NOMO-1 treated with dmso at 0.1 percent for 144 hours (cell line): ENCODE measurements at regions not wholly inside any gene's neighbourhood (a gene's known extent, or its start where the extent isn't known, plus 50 kb on each side); places are given as distances from the start of the nearest gene placed in this dataset.

Experiments used
- DNase-seq: peaks from one replicate; lab custom pipeline; 2025; ENCODE audit not compliant: unreplicated experiment; lab: John Stamatoyannopoulos, UW

DNA sequence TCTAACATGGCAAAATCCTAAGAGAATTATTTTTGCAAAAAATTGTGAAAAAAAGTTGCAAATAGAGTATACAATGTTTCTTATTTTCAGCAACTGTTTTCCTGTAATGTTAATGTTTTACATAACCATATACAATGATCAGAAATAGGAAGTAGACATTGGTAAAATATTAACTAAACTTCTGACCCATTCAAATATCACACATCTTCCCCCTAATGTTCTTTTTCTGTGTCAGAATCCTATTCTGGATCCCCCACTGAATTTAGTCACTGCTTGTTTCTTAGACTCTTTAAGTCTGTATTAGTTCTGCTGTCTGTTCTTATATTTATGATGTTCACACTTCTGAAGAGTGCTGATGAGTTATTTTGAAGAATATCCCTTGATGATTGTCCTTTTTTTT, 62.0 kb downstream of the HFE start:
- DNase-seq = no peak

DNA sequence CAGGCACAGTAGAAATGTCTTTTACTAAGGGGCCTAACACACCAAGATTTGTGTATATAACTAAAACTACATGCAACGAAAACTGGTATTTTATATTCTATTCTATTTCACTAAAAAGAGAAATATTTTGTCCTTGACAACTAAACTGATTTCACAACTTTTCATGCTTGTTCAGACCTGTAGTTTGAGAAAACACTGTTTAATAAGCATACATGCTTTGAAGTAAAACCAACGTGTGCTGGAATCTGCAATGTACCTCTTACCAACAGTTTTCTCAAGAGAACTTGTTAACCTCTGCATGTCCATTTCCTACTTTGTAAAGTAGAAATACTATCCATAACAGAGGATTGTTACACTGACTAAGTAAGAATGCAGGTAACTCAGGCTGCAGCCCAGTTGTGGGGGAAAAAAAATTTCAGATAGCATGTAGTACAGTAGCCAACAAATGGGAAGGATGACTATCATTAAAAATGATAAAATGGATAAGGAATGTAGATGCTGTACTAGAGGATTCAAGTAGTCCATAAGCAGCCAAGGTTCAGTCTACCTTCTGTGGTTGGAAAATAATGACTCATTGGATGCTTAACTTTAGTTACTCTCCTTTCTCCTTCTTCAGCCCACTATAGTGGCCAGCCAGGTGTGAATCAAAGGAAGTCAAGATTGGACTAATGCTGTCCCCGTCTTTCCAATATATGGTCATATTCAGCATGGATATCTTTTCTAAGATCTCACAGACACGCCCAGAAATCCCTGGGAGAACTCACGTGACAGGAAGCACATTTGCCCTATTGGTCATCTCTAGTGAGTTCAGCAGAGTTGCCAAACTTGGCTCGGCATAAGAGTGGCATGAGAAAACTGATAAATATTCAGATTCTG, 65.2 kb downstream of the HFE start:
- no peak for DNase-seq

DNA sequence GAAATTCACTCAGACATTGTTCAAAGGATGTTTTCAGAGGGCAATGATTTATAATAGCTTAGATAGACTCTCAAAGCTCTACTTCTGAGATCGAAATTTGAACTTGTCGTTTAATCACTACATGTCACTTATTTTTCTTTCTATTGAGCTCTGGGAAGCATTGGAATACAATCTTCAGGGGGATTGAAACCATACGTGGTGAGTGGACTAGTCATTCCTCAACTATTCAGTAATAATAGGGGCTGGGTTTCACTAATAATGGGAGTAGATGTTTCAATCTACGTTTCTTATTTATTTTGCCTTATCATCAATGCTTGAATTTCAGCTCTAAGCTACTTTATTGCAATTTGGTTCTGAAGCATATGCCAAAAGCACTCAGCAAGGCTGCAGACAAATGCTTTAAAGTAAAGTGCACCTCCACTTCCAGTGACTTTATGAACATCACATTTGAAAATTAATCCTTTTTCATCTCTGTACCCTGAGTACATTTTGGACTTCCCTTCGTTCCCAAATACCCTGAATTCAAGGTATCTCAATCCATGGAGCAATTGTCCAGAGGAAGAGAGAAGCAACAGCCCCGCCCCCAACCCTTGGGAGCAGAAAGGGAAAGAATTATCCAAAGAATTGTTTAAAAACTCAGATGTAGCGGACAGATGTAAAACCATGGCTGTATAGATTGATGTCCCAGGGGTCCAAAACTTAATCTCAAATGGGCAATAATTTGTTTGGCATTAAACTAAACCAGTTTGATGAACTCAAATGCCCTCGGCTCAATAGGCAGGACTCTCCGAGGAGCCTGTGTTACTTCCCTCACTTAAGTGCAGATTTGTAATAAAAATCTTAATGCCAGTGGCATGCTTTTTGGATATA, 68.1 kb downstream of the HFE start:
- peak; percentile 8 for DNase-seq

DNA sequence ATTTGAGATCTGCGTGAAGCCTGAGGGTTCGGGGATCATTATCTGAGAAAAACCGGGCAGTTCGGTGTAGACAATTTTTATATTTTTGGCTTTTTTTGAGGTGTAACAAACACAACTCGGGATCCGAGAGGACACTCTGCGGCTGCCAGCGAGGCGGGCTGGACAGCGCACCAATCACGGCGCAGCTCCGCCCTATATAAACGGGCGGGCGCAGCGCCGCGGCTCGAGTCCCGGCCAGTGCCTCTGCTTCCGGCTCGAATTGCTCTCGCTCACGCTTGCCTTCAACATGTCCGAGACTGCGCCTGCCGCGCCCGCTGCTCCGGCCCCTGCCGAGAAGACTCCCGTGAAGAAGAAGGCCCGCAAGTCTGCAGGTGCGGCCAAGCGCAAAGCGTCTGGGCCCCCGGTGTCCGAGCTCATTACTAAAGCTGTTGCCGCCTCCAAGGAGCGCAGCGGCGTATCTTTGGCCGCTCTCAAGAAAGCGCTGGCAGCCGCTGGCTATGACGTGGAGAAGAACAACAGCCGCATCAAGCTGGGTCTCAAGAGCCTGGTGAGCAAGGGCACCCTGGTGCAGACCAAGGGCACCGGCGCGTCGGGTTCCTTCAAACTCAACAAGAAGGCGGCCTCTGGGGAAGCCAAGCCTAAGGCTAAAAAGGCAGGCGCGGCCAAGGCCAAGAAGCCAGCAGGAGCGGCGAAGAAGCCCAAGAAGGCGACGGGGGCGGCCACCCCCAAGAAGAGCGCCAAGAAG, 69.0 kb downstream of the HFE start:
- peak; percentile 73 for DNase-seq

DNA sequence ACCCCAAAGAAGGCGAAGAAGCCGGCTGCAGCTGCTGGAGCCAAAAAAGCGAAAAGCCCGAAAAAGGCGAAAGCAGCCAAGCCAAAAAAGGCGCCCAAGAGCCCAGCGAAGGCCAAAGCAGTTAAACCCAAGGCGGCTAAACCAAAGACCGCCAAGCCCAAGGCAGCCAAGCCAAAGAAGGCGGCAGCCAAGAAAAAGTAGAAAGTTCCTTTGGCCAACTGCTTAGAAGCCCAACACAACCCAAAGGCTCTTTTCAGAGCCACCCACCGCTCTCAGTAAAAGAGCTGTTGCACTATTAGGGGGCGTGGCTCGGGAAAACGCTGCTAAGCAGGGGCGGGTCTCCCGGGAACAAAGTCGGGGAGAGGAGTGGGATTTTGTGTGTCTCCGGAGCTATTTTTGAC, 69.6 kb downstream of the HFE start:
- no peak for DNase-seq

DNA sequence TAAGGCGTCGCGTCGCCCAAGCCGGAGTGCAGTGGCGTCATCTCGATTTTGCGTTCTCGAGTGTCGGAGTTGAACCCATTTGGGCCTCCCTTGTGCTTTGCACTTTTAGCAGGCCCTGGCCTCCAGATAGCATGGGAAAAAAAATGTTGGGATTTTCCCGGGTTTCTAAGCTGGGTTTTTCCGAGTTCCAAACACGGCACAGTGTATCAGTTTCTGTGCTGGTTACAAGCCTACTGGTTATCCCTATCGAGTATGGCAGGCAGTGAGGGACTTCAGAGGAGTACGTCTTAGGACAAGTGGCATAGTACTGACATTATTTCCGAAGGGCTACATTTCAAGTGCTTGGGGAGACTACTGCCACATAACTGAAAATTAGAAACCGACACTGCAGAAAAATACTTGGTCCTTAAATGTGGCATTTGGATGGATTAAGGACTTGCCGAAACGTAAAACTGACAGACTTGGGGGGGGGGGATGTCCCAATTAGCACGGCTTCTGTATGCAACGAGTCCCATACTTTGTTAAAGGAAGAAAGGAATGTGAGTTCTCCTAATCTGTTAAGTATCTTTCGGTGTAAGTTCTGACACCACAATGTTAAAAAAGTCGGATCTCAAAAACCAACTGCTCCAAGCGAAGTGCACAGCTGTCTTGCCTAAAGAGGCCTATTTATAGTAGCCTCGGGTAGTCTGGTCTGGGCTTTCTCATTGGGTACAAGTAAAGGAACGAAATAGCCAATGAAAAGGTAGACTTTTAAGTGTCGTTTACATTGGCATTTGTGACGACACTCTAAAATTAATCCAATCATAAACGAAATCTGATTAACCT, 70.2 kb downstream of the HFE start:
- DNase-seq = peak; percentile 97

DNA sequence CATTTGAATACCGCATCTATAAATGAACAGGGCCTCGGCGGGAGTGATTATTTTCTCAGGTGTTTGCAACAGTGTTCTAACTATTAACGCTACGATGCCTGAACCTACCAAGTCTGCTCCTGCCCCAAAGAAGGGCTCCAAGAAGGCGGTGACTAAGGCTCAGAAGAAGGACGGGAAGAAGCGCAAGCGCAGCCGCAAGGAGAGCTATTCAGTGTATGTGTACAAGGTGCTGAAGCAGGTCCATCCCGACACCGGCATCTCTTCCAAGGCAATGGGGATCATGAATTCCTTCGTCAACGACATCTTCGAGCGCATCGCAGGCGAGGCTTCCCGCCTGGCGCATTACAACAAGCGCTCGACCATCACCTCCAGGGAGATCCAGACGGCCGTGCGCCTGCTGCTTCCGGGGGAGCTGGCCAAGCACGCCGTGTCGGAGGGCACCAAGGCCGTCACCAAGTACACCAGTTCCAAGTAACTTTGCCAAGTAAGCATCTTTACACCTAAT, 70.9 kb downstream of the HFE start:
- peak; percentile 97 for DNase-seq

DNA sequence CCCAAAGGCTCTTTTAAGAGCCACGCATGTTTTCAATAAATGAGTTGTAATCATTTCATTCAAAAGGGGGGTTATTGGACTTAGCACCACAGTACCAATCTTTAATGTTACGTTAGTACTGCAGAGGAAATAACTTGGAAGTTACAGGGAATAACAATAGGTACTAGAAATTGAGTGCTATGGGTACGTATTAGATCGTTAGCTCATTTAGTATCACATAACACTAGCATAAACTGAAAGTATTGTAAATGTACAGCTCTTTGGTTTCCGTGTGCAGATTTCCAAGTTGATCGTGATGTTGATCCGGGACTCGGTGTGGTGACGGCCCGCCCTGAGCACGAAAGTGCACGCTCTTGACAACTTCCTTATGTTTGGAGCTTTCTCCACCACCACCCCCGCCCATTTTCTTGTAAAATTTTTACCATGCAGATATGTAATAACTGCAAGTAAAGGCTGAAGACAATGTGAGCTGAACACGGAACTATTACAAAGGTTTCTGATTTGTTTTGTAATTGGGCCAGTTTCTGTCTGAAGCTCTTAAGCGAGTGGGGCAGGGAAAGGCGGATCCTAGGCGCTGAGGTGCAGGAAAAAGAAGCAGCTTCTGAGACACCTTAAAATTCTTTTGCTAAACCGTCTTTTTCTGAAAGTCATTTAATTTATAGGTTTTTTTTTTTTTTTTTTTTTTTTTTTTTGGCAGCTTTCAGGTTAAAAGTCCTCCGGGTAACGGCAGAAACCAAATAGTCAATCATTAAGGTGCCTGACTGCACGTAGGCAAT, 71.5 kb downstream of the HFE start:
- DNase-seq = peak; percentile 57

DNA sequence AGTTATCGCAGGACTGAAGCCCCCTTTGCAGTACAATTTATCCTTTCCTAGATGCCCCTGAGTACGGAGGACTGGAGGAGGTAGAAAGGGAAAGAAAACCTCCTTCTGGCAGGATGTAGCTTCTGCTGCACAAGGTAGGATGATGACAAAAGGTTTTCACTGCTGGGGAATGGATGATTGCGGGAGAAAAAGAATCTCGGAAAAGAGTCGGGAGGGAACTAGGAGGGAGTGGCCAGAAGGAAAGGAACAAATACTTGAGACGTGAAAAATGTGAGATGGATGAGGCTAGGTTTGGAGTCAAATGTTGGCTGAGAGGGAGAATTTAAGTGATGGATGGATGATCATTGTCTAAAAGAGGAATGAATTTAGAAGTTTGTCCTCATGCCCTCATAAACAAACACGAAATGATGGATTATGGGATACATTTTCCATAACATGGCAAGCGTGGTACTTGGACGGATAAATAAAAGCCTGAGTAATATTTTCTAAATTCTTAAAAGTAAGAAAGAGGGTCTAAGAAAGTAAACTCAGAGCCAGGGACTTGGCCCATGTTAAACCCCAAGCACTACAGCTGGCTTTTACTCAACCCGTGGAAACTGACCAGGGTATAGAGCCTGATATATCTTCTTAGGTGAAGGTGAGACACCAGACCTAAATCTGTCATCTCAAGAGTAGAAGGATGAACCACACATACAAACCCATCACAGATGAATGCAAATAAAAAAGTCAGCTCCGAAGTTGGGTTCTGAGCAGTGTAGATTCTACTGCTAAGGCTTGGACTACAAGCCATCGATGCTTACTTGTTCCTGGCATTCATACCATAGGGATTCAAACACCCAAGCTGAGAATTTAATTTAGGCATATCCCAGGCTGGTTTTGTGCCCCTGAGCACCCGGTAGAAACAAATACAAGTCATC, 72.4 kb downstream of the HFE start:
- no peak for DNase-seq

DNA sequence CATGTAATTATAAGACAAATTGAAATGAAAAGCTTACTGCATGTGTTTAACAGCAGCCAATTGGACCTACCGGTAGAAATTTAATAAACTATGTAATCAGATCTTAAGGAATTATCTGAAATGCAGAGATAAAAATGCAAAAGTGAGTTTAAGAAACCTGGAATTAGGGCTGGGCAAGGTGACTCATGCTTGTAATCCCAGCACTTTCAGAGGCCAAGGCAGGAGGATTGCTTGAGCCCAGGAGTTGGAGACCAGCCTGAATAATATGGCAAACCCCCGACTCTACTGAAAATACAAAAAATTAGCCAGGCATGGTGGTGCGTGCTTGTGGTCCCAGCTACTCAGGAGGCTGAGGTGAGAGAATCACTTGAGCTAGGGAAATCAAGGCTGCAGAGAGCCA, 74.1 kb downstream of the HFE start:
- no peak for DNase-seq

DNA sequence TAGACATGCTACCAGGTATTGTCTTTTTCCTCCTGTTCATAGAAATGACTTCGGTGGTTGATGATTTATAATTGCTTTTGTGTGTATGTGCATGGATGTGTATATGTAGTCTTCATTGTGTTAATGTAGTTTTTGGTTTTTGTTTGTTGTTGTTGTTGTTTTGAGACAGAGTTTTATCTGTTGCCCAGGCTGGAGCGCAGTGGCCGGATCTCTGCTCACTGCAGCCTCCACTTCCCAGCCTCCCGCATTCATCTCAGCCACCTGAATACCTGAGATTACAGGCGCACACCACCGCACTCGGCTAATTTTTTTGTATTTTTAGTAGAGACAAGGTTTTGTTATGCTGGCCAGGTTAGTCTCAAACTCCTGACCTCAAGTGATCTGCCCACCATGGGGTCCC, 75.2 kb downstream of the HFE start:
- no peak for DNase-seq

DNA sequence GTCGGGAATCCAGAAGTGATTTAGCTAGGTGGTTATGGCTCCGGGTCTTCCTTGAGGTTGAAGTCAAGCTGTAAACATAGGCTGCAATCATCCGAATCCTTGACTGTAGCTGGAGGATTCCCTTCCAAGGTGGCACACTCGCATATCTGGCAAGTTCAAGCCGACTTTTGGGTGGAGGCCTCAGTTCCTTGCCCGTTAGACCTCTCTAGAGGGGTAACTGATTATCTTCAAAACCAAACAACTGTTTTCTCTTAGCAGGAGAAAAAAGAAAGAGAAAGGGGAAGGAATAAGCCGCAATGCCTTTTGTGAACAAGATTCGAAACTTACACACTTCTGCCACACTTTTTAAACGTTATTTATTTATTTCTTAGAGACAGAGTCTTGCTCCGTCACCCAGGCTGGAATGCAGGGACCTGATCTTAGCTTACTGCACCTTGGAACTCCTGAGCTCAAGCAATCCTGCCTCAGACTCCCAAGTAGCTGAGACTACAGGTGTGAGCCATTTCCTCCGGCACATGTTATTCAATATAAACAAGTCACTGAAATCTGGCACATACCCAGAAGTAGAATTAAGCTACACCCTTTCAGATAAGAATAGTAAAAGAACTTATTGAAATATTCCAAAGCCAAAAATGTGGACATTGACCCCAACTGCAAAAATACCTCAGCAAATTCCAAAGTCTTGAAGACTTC, 76.3 kb downstream of the HFE start:
- DNase-seq = no peak

DNA sequence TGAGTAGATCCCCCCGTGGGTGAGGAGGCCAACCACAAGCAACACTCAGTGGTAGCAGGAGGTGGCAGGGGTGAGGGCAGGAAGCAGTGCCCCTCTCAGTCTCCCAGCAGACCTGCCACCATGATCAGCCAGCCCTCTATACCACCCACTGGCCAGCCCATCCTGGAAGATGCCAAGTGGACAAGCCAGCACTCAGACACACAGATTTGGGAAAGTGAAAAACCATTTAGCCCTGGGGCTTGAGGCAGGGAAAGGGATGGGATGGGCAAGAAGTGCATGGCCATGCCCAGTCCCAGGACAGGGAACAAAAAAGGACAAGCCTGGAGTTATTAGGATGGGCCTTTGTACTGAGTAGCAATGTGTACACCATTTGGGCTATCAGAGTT, 76.9 kb downstream of the HFE start:
- no peak for DNase-seq

DNA sequence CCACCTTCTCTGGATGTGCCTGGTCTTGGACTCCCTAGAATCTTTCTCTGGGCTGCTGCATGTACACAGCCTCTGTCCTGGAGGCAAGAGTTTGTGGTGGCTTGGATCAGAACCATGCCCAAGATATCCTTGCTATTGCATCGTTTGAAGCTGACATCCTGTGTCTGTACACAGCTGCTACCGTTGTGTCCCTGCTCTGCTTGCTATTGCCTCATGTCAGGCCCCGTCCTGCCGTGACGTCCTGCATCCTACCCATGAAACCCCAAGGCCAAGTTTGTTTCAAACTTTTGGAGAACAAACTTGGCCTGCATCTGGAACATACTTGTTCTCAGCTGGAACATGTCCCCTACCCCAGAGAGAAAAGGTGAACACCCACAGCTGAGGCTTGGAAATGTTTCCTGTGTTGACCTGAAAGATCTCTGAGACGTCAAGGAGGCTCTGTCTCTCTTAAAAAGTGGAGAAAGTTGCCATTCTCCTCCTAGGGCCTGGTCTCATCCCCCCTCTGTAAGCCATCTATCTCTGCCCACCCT, 78.1 kb downstream of the HFE start:
- no peak for DNase-seq

DNA sequence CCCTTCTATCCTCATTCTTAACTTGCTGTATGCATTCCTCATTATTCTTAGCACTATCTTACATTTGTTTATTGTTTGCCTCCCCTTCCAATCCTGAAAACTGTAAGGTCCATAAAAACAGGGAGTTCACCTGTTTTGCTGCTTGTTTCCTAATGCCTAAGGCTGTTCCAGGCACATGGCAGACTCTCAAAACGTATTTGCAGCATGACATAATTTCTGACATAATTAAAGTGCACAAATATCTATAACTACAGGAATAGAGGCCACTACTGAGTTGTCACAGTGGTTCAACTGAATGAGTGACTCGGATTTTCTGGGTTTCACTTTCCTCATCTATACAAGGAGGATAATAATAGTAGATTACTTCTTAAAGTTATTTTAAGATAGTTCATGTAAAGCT, 83.0 kb downstream of the HFE start:
- no peak for DNase-seq

DNA sequence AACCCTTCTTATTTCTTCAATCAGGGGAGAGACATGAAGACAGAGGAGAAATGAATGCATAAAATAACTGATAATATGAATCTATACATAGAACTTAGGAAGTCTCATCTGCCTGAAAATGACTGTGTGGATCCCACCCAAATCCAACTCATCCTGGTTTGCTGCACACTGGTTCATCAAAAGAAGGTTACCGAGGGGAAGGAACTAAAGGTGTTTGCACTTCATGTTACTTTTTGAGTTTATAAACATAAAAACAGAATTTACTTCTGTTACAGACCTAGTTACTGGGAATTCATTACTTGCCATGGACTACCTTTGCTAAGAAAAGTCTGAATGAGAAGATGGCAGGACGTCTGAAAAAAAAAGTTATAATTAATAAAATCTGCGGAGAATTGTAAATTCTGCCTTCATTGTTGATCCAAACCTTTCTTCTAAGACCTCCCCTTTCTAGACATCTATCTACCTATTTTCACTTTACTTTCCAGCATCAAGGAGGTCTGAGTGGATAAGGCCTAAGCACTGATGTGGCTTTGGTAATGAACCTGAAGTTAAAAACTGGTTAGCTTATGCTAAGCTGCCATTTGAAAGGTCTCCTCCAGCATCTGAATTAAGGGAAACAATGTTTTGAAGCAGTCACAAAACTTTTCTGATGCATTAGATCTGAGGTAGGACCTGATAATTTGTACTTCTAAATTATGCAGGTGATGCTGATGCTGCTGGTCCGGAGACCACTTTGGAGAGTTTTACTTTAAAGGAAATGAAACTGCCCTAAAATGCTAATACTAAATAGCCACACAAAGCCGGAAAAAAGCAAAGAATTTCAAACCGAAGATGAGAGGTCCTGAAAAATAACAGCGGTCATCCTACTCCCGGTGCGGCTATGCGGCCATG, 84.0 kb downstream of the HFE start:
- DNase-seq = no peak

DNA sequence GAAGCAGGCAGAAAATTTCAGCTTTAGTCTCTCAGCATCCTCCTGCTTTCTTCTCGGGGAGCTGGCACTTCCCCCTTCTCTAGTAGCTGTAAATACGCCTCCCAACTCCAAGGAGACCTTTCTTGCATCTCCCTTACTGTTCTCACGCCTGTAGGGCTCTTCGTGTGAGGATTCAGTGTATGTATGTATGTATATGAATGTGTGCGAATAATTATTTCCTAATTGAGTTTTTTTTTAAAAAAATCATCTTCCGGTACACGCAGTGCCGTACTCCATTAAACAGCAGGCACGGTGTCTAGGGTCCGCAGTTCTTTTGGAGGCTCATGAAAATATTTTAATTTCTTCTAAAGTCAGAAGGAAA, 85.4 kb downstream of the HFE start:
- DNase-seq = peak; percentile 56
